HepG2 (cell line): ENCODE measurements at regions not wholly inside any gene's neighbourhood (a gene's known extent, or its start where the extent isn't known, plus 50 kb on each side); places are given as distances from the start of the nearest gene placed in this dataset.

Source experiments
- EZH2 ChIP-seq: conservative IDR thresholded peaks from 2 replicates; pipeline ENCODE4 v1.6.1; 2012; ENCODE audit warnings: mild to moderate bottlenecking, low read depth, low read length, moderate library complexity
- ZNF432 ChIP-seq: sonication (generic); formaldehyde crosslinking; IDR thresholded peaks from 2 replicates; pipeline ENCODE4 v1.5.0; 2020; ENCODE audit warnings: missing genetic modification reagents, mild to moderate bottlenecking, borderline replicate concordance
- TF ChIP-seq, protein P1 (sequence below): sonication (generic); formaldehyde crosslinking; IDR thresholded peaks from 2 replicates; pipeline ENCODE4 v1.5.0; 2020; ENCODE audit warnings: mild to moderate bottlenecking, missing genetic modification reagents

DNA sequence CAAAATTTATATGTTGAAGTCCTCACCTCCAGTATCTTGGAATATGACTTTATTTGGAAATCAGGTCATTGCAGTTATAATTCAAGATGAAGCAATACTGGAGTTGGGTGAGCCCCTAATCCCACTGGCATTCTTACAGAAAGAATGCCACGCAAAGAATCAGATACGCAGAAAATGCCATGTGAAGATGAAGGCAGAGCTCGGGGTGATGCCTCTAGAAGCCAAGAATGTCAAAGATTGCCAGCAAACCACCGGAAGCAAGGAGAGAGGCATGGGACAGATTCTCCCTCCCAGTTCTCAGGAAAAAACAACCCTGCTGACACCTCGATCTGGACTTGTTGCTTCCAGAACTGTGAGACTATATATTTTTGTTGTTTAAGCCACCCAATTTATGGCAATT is 273.4 kb upstream of the CITED2 start:
- TF ChIP-seq, protein P1, sequence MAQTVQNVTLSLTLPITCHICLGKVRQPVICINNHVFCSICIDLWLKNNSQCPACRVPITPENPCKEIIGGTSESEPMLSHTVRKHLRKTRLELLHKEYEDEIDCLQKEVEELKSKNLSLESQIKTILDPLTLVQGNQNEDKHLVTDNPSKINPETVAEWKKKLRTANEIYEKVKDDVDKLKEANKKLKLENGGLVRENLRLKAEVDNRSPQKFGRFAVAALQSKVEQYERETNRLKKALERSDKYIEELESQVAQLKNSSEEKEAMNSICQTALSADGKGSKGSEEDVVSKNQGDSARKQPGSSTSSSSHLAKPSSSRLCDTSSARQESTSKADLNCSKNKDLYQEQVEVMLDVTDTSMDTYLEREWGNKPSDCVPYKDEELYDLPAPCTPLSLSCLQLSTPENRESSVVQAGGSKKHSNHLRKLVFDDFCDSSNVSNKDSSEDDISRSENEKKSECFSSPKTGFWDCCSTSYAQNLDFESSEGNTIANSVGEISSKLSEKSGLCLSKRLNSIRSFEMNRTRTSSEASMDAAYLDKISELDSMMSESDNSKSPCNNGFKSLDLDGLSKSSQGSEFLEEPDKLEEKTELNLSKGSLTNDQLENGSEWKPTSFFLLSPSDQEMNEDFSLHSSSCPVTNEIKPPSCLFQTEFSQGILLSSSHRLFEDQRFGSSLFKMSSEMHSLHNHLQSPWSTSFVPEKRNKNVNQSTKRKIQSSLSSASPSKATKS (CRISPR knock-in tag) = no peak
- TF ChIP-seq EZH2 (no peak), ZNF432 (no peak)
